H1 (cell line): ENCODE measurements at regions not wholly inside any gene's neighbourhood (a gene's known extent, or its start where the extent isn't known, plus 50 kb on each side); places are given as distances from the start of the nearest gene placed in this dataset.

ENCODE experiments used
- CTCF ChIA-PET: fragments of 300-600 bp; sonication (Branson Sonifier 250); formaldehyde crosslinking; loops from one replicate; lab custom pipeline; 2021; ENCODE audit not compliant: partially characterized antibody; lab: Charles Lee
- POLR2A ChIA-PET: fragments of 300-600 bp; sonication (Branson Sonifier 250); formaldehyde crosslinking; loops from one replicate; lab custom pipeline; 2021; ENCODE audit warnings: inconsistent platforms; ENCODE audit not compliant: partially characterized antibody; lab: Charles Lee
- DNase-seq, 2 experiments: peaks; one replicate each; pipeline versions ENCODE4 v3.0.0 to v3.0.0-alpha.2; 2010 to 2022; ENCODE audit warnings: low spot score in 2 of 2, low read depth in 1 of 2, mixed read lengths in 1 of 2
- FAIRE-seq: peaks from 2 replicates; lab custom pipeline; 2011; peaks lifted over from hg19 to GRCh38; lab: Jason Lieb, UNC
- H2AFZ ChIP-seq: 2 replicates; pipeline ENCODE4 v1.8.1; 2012; ENCODE audit warnings: low read length, inconsistent platforms
- H2AK5ac ChIP-seq: 2 replicates; pipeline ENCODE4 v1.6.1; 2013; ENCODE audit warnings: low read depth, low read length
- H2BK120ac ChIP-seq: replicated peaks from 2 replicates; pipeline ENCODE3; 2013; ENCODE audit warnings: low read depth, low read length, inconsistent platforms
- H2BK12ac ChIP-seq: 2 replicates; pipeline ENCODE4 v1.6.1; 2013; ENCODE audit warnings: low read depth, low read length
- H2BK15ac ChIP-seq: 2 replicates; pipeline ENCODE4 v1.6.1; 2013; ENCODE audit warnings: low read length
- H2BK20ac ChIP-seq: 2 replicates; pipeline ENCODE4 v1.6.1; 2013; ENCODE audit warnings: low read length
- H2BK5ac ChIP-seq: 2 replicates; pipeline ENCODE4 v1.6.1; 2013; ENCODE audit warnings: low read depth, low read length
- H3K14ac ChIP-seq: 2 replicates; pipeline ENCODE4 v1.6.1; 2013; ENCODE audit warnings: inconsistent platforms; ENCODE audit not compliant: insufficient read length
- H3K18ac ChIP-seq: 2 replicates; pipeline ENCODE4 v1.6.1; 2013; ENCODE audit warnings: low read length; ENCODE audit errors: extremely low read depth
- H3K23ac ChIP-seq: 2 replicates; pipeline ENCODE4 v1.6.1; 2013; ENCODE audit warnings: inconsistent platforms; ENCODE audit not compliant: insufficient read length
- H3K23me2 ChIP-seq: 2 replicates; pipeline ENCODE4 v1.6.1; 2013; ENCODE audit warnings: low read depth, low read length
- H3K27ac ChIP-seq: 2 replicates; pipeline ENCODE4 v1.6.1; 2011; ENCODE audit warnings: low read depth, low read length, inconsistent platforms
- H3K27me3 ChIP-seq, 4 experiments: replicated peaks in 1 of 4; 1 replicate in 1 of 4; 2 replicates in 3 of 4; pipeline versions ENCODE4 v1.6.1 to v1.8.1; 2011 to 2013; ENCODE audit warnings: low read length in 3 of 4, mild to moderate bottlenecking in 3 of 4, inconsistent platforms in 2 of 4, mixed read lengths in 2 of 4, moderate library complexity in 1 of 4; ENCODE audit not compliant: control insufficient read depth in 3 of 4, insufficient read depth in 3 of 4; ENCODE audit errors: extremely low read depth in 1 of 4
- H3K36me3 ChIP-seq, 4 experiments: 2 replicates each; pipeline versions ENCODE4 v1.6.1 to v1.8.1; 2011 to 2013; ENCODE audit warnings: mild to moderate bottlenecking in 4 of 4, low read length in 3 of 4, moderate library complexity in 2 of 4, control low read depth in 1 of 4, inconsistent platforms in 1 of 4; ENCODE audit not compliant: insufficient read depth in 4 of 4, control insufficient read depth in 2 of 4
- H3K4ac ChIP-seq: replicated peaks from 2 replicates; pipeline ENCODE3; 2013; ENCODE audit warnings: low read length, low read depth, mixed read lengths, inconsistent platforms; ENCODE audit not compliant: insufficient read length
- H3K4me1 ChIP-seq, 4 experiments: replicated peaks in 1 of 4; 1 replicate in 1 of 4; 2 replicates in 3 of 4; pipeline versions ENCODE4 v1.6.1 to v1.8.1; 2011 to 2013; ENCODE audit warnings: low read length in 3 of 4, inconsistent platforms in 2 of 4, mixed read lengths in 1 of 4; ENCODE audit not compliant: insufficient read depth in 4 of 4, control insufficient read depth in 3 of 4
- H3K4me2 ChIP-seq, 2 experiments: 2 replicates each; pipeline versions ENCODE4 v1.6.1 to v1.8.1; 2011 to 2013; ENCODE audit warnings: low read depth in 2 of 2, low read length in 2 of 2, control low read depth in 1 of 2, inconsistent platforms in 1 of 2, mild to moderate bottlenecking in 1 of 2; ENCODE audit not compliant: insufficient read depth in 1 of 2
- H3K4me3 ChIP-seq, 4 experiments: fragments of 200-600, 300-600 bp in 1 of 4; sonication (generic), shearing (Covaris generic), sonication (Bioruptor Twin) in 1 of 4; 2 replicates each; pipeline versions ENCODE4 v1.5.1 to v1.8.1; 2011 to 2016; ENCODE audit warnings: low read length in 4 of 4, low read depth in 3 of 4, control low read depth in 2 of 4, inconsistent platforms in 2 of 4, mild to moderate bottlenecking in 2 of 4, mixed read lengths in 1 of 4, moderate library complexity in 1 of 4; ENCODE audit not compliant: insufficient read depth in 2 of 4; ENCODE audit errors: extremely low read depth in 1 of 4
- H3K56ac ChIP-seq: replicated peaks from 2 replicates; pipeline ENCODE3; 2013; ENCODE audit warnings: low read depth, mild to moderate bottlenecking, mixed read lengths, low read length, inconsistent platforms; ENCODE audit not compliant: insufficient read length
- H3K79me1 ChIP-seq: 2 replicates; pipeline ENCODE4 v1.6.1; 2013; ENCODE audit warnings: low read depth, low read length, control low read depth
- H3K79me2 ChIP-seq, 2 experiments: 2 replicates each; pipeline versions ENCODE4 v1.6.1 to v1.8.1; 2012 to 2013; ENCODE audit warnings: low read length in 2 of 2, mild to moderate bottlenecking in 2 of 2, inconsistent platforms in 1 of 2; ENCODE audit not compliant: insufficient read depth in 2 of 2, control insufficient read depth in 1 of 2
- H3K9ac ChIP-seq, 4 experiments: replicated peaks in 1 of 4; 1 replicate in 1 of 4; 2 replicates in 3 of 4; pipeline versions ENCODE4 v1.6.1 to v1.8.1; 2011 to 2013; ENCODE audit warnings: low read depth in 3 of 4, low read length in 3 of 4, control low read depth in 2 of 4, mild to moderate bottlenecking in 2 of 4, moderate library complexity in 2 of 4, inconsistent platforms in 1 of 4; ENCODE audit errors: extremely low read depth in 1 of 4
- H3K9me3 ChIP-seq, 2 experiments: 2 replicates each; pipeline versions ENCODE4 v1.6.1 to v1.8.1; 2012 to 2013; ENCODE audit warnings: mild to moderate bottlenecking in 2 of 2, moderate library complexity in 2 of 2, control low read depth in 1 of 2, inconsistent platforms in 1 of 2, low read depth in 1 of 2, low read length in 1 of 2, mixed read lengths in 1 of 2; ENCODE audit not compliant: insufficient read depth in 2 of 2
- H4K20me1 ChIP-seq, 2 experiments: replicated peaks in 1 of 2; 2 replicates each; pipeline versions ENCODE3 to v1.8.1; 2011 to 2013; ENCODE audit warnings: inconsistent platforms in 2 of 2, low read length in 2 of 2, mild to moderate bottlenecking in 1 of 2; ENCODE audit not compliant: insufficient read depth in 2 of 2, control insufficient read depth in 1 of 2
- H4K5ac ChIP-seq: 2 replicates; pipeline ENCODE4 v1.6.1; 2013; ENCODE audit warnings: low read length, low read depth, mixed read lengths, inconsistent platforms; ENCODE audit not compliant: insufficient read length
- H4K8ac ChIP-seq: 2 replicates; pipeline ENCODE4 v1.8.0; 2013; ENCODE audit warnings: mild to moderate bottlenecking, moderate library complexity, low read length, inconsistent platforms; ENCODE audit not compliant: insufficient read depth; ENCODE audit errors: extremely low read depth
- H4K91ac ChIP-seq: replicated peaks from 2 replicates; pipeline ENCODE3; 2013; ENCODE audit warnings: low read length, mixed read lengths, inconsistent platforms; ENCODE audit not compliant: insufficient read length
- CHD2 ChIP-seq: IDR thresholded peaks from 2 replicates; pipeline ENCODE4 v1.6.1; 2012; ENCODE audit warnings: low read length, improper control_type of control experiment
- EGR1 ChIP-seq: IDR thresholded peaks from 2 replicates; pipeline ENCODE4 v1.6.1; 2011; ENCODE audit warnings: low read depth, low read length, borderline replicate concordance
- GABPA ChIP-seq: IDR thresholded peaks from 2 replicates; pipeline ENCODE4 v1.6.1; 2011; ENCODE audit warnings: mild to moderate bottlenecking, low read length, moderate library complexity, borderline replicate concordance; ENCODE audit not compliant: insufficient read depth
- JUN ChIP-seq: IDR thresholded peaks from 2 replicates; pipeline ENCODE4 v1.6.1; 2011; ENCODE audit warnings: low read depth, mild to moderate bottlenecking, improper control_type of control experiment, low read length
- KDM1A ChIP-seq: fragments of 200-600, 300-600 bp; sonication (generic); IDR thresholded peaks from 2 replicates; pipeline ENCODE4 v1.7.1; 2016; ENCODE audit warnings: mild to moderate bottlenecking, low read length, borderline replicate concordance
- NRF1 ChIP-seq: IDR thresholded peaks from 2 replicates; pipeline ENCODE4 v1.6.1; 2011; ENCODE audit warnings: mild to moderate bottlenecking, low read depth, low read length, improper control_type of control experiment
- PHF8 ChIP-seq: fragments of 200-600 bp; sonication (generic); conservative IDR thresholded peaks from 2 replicates; pipeline ENCODE4 v1.7.1; 2012; ENCODE audit warnings: low read depth, mild to moderate bottlenecking, inconsistent platforms, low read length, moderate library complexity
- RBBP5 ChIP-seq: IDR thresholded peaks from 2 replicates; pipeline ENCODE4 v1.7.1; 2012; ENCODE audit warnings: low read depth, mild to moderate bottlenecking, inconsistent platforms, low read length, moderate library complexity, borderline replicate concordance
- SP2 ChIP-seq: IDR thresholded peaks from 2 replicates; pipeline ENCODE4 v1.6.1; 2012; ENCODE audit warnings: mild to moderate bottlenecking, low read length, inconsistent platforms
- TAF7 ChIP-seq: optimal IDR thresholded peaks from 2 replicates; pipeline ENCODE3; 2011; ENCODE audit warnings: low read depth, mild to moderate bottlenecking, inconsistent platforms, low read length, moderate library complexity, borderline replicate concordance
- WGBS, 2 experiments: shearing (Covaris generic) in 1 of 2; methylation state at CpG; one replicate each; pipeline versions ENCODE4 v1.1.6 to v1.1.7; 2013 to 2015; ENCODE audit warnings: low lambda C conversion rate in 2 of 2, mixed read lengths in 2 of 2, inconsistent platforms in 1 of 2, low coverage in 1 of 2, missing lambda C conversion rate in 1 of 2; ENCODE audit not compliant: insufficient replicate concordance in 2 of 2, insufficient coverage in 1 of 2, insufficient read length in 1 of 2; ENCODE audit errors: extremely low coverage in 1 of 2, missing lambda C conversion rate in 1 of 2; 5-methylcytosine and 5-hydroxymethylcytosine counted together
- TF ChIP-seq, protein P1 (sequence below): IDR thresholded peaks from 2 replicates; pipeline ENCODE4 v1.6.1; 2012; ENCODE audit warnings: inconsistent platforms
- TF ChIP-seq, protein P2 (sequence below): IDR thresholded peaks from 2 replicates; pipeline ENCODE4 v1.6.1; 2011; ENCODE audit warnings: low read depth, mild to moderate bottlenecking, low read length; ENCODE audit not compliant: insufficient read depth

DNA sequence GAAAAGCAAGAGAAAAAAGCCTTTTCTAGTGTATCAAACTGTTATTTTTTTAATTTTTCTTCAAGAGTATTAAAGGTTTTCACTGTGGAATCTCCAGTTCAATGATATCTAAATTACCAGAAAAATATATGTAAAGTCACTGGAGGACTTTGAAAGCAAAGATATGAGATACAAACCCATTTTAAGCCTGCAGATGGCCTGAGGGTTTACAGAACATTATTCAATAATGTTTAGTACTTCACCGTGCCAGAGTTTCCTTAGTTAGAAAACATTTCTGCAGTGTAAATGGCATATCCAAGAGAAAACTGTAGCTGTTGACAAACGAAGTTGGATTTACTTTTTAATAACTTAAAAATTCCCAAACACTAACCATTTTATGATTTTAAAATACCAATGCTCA is 529.4 kb upstream of the AGTR1 start:
- Histone ChIP-seq H3K56ac (no peak overlapping the region), H3K4me3 (no peak overlapping the region), H2BK5ac (no peak overlapping the region), H3K23me2 (no peaks in the 10 kb centered on the region), H3K27ac (no peak overlapping the region), H3K79me2 (no peaks in the 10 kb centered on the region), H3K4me1 (no peaks in the 10 kb centered on the region), H2BK20ac (no peak overlapping the region), H3K4ac (no peak overlapping the region), H2BK12ac (no peak overlapping the region), H4K5ac (no peak overlapping the region), H3K9ac (no peak overlapping the region), H2AFZ (no peak overlapping the region), H4K91ac (no peak overlapping the region), H2BK15ac (no peak overlapping the region), H3K4me2 (no peak overlapping the region), H3K27me3 (no peaks in the 10 kb centered on the region), H3K79me1 (no peaks in the 10 kb centered on the region), H2AK5ac (no peak overlapping the region), H3K9me3 (no peaks in the 10 kb centered on the region), H3K36me3 (no peaks in the 10 kb centered on the region), H3K23ac (no peak overlapping the region), H4K8ac (no peak overlapping the region), H2BK120ac (no peak overlapping the region), H4K20me1 (no peaks in the 10 kb centered on the region), H3K14ac (no peak overlapping the region), H3K18ac (no peak overlapping the region)
- DNase-seq: no peak
- TF ChIP-seq RBBP5 (no peak), TAF7 (no peak), EGR1 (no peak), KDM1A (no peak), SP2 (no peak), NRF1 (no peak), PHF8 (no peak), GABPA (no peak), CHD2 (no peak), JUN (no peak)
- TF ChIP-seq, protein P1, sequence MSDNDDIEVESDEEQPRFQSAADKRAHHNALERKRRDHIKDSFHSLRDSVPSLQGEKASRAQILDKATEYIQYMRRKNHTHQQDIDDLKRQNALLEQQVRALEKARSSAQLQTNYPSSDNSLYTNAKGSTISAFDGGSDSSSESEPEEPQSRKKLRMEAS: no peak
- TF ChIP-seq, protein P2, sequence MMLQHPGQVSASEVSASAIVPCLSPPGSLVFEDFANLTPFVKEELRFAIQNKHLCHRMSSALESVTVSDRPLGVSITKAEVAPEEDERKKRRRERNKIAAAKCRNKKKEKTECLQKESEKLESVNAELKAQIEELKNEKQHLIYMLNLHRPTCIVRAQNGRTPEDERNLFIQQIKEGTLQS: no peak
- FAIRE-seq: no peak
- POLR2A ChIA-PET: no interaction called here
- CTCF ChIA-PET: no interaction called here
- WGBS, 2 experiments: 79% methylated on average over 2 of the region's 2 CpGs; no CpG with 5 or more reads in 1 of the 2 experiments
